ENCODE measurements at regions not wholly inside any gene's neighbourhood (a gene's known extent, or its start where the extent isn't known, plus 50 kb on each side); places are given as distances from the start of the nearest gene placed in this dataset.

DNA sequence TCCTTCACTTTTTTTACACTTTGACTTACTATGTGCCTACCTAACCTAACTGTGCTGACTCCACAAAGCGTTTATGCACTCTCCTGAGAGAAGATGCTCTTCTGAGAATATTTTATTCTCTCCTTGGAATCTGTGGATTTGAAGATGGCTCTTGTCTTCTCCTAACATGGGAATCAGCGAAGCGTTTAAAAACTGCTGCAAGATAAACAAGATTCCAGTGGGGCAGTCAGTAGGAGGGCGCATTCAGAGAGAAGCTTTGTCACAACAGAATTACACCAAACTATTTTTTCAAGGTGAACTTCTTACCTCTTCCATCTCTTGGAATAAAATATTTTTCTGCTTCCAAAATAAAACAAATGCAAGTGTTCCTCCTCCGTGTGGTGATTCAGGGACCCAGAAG is 113.1 kb downstream of the FOXD2 start:
- no peak for DNase-seq (ENCODE audit: extremely low spot score)
- CTCF ChIA-PET: interaction anchor here (1.1 kb wide), 1 partner anchor 10 kb away, joined by 4 read pairs; no protein-coding TSS in a partner anchor
- POLR2A ChIA-PET: interaction anchor here (0.6 kb wide), 1 partner anchor 8 kb away, joined by 3 read pairs; no protein-coding TSS in a partner anchor
- TF ChIP-seq CTBP1 (IDR thresholded peaks at IDR 0.05; ENCODE audit: borderline replicate concordance): no peak
- TF ChIP-seq, protein P1, sequence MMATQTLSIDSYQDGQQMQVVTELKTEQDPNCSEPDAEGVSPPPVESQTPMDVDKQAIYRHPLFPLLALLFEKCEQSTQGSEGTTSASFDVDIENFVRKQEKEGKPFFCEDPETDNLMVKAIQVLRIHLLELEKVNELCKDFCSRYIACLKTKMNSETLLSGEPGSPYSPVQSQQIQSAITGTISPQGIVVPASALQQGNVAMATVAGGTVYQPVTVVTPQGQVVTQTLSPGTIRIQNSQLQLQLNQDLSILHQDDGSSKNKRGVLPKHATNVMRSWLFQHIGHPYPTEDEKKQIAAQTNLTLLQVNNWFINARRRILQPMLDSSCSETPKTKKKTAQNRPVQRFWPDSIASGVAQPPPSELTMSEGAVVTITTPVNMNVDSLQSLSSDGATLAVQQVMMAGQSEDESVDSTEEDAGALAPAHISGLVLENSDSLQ (IDR thresholded peaks at IDR 0.05): no peak
- TF ChIP-seq SUZ12 (IDR thresholded peaks at IDR 0.05): no peak
- no peak for TF ChIP-seq NFRKB (IDR thresholded peaks at IDR 0.05)
- TF ChIP-seq SP1 (IDR thresholded peaks at IDR 0.05): no peak
- no peak for TF ChIP-seq FOXM1 (IDR thresholded peaks at IDR 0.05; ENCODE audit: borderline replicate concordance)
- no peak for TF ChIP-seq ZNF384 (IDR thresholded peaks at IDR 0.05)
- TF ChIP-seq LEF1 (IDR thresholded peaks at IDR 0.05; ENCODE audit: borderline replicate concordance): no peak
- no peak for TF ChIP-seq FOXA1 (IDR thresholded peaks at IDR 0.05)
- no peak for TF ChIP-seq ARNT (IDR thresholded peaks at IDR 0.05)
- no peak for TF ChIP-seq TARDBP (IDR thresholded peaks at IDR 0.05)
- TF ChIP-seq HDGF (IDR thresholded peaks at IDR 0.05; ENCODE audit: borderline replicate concordance): no peak
- TF ChIP-seq L3MBTL2 (conservative IDR thresholded peaks at IDR 0.05): no peak
- no peak for TF ChIP-seq BHLHE40 (IDR thresholded peaks at IDR 0.05; ENCODE audit: borderline replicate concordance)
- TF ChIP-seq ELF4 (IDR thresholded peaks at IDR 0.05): no peak

DNA sequence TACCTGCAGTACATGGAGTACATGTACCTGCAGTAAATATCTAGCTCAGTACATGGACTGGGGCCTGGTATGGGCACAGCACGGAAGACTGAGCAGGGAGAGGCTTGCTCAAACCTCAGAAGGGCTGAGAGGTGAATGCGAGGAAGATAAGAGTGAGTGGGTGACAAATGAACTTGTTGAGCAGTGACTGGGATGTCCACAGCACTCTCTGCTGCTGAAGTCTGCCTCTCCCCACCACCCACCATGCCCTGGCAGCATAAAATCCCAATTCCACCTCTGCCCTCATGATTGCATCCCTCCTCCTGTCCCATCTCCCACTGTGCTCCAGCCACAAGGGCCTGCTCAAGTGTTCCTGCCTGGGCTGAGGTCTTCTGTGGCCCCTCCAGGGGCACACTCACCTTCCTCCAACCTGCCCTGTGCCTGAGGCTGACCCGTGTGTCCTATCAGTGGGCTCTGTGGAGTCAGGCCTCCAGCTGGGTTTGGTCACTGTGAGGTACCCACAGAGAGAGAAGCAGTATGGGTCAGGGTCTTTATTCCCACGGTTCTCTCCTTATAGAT is 114.2 kb downstream of the FOXD2 start:
- TF ChIP-seq FOXM1 (IDR thresholded peaks at IDR 0.05; ENCODE audit: borderline replicate concordance): no peak
- TF ChIP-seq FOXK2 (IDR thresholded peaks at IDR 0.05): no peak
- no peak for TF ChIP-seq ARNT (IDR thresholded peaks at IDR 0.05)
- TF ChIP-seq, protein P1 (IDR thresholded peaks at IDR 0.05): no peak
- no peak for TF ChIP-seq TARDBP (IDR thresholded peaks at IDR 0.05)
- TF ChIP-seq FOXA1 (IDR thresholded peaks at IDR 0.05): no peak
- no peak for TF ChIP-seq LEF1 (IDR thresholded peaks at IDR 0.05; ENCODE audit: borderline replicate concordance)
- no peak for TF ChIP-seq BHLHE40 (IDR thresholded peaks at IDR 0.05; ENCODE audit: borderline replicate concordance)
- no peak for TF ChIP-seq HDGF (IDR thresholded peaks at IDR 0.05; ENCODE audit: borderline replicate concordance)
- TF ChIP-seq L3MBTL2 (conservative IDR thresholded peaks at IDR 0.05): no peak
- no peak for TF ChIP-seq SUZ12 (IDR thresholded peaks at IDR 0.05)
- no peak for TF ChIP-seq CTBP1 (IDR thresholded peaks at IDR 0.05; ENCODE audit: borderline replicate concordance)
- TF ChIP-seq NFRKB (IDR thresholded peaks at IDR 0.05): no peak

DNA sequence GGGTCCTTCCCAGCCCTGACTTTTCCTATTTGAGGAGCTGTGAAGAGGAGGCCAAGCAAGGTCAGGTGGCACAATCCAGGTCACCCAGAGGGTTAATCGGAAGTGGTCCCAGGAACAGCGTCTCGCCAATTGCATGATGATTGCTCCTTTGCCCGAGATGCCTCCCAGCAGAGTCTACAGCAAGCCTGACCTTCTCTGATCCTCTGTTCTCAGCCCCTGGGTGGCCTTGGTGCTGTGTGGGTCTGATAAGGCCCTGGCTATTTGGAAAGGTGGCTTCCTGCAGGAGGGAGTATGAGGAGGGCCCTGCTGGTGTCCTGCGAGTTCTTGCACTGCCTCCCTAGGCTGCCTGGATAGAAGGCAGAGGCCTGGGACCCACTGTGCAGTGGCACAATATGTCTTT is 116.2 kb downstream of the FOXD2 start:
- ChIA-PET POLR2A (no interaction called here), CTCF (interaction anchor here (1.4 kb wide), 1 partner anchor 117 kb away, joined by 3 read pairs; the partner anchor contains the start of gene FOXD2)
- TF ChIP-seq L3MBTL2 (conservative IDR thresholded peaks at IDR 0.05) (no peak), FOXM1 (IDR thresholded peaks at IDR 0.05; ENCODE audit: borderline replicate concordance) (no peak), NFRKB (IDR thresholded peaks at IDR 0.05) (no peak), CTBP1 (IDR thresholded peaks at IDR 0.05; ENCODE audit: borderline replicate concordance) (no peak), FOXA1 (IDR thresholded peaks at IDR 0.05) (no peak), SUZ12 (IDR thresholded peaks at IDR 0.05) (no peak), HDGF (IDR thresholded peaks at IDR 0.05; ENCODE audit: borderline replicate concordance) (no peak), FOXK2 (IDR thresholded peaks at IDR 0.05) (no peak), ZNF384 (IDR thresholded peaks at IDR 0.05) (no peak), ARNT (IDR thresholded peaks at IDR 0.05) (no peak), LEF1 (IDR thresholded peaks at IDR 0.05; ENCODE audit: borderline replicate concordance) (no peak), SP1 (IDR thresholded peaks at IDR 0.05) (no peak), ELF4 (IDR thresholded peaks at IDR 0.05) (no peak), TARDBP (IDR thresholded peaks at IDR 0.05) (no peak)
- TF ChIP-seq, protein P1 (IDR thresholded peaks at IDR 0.05): no peak
- no peak for DNase-seq (ENCODE audit: extremely low spot score)

More for the DNA sequence above, 114.2 kb downstream of the FOXD2 start:
- no peak for DNase-seq (ENCODE audit: extremely low spot score)
- ChIA-PET CTCF (interaction anchor here (1.1 kb wide), 1 partner anchor 8 kb away, joined by 4 read pairs; no protein-coding TSS in a partner anchor), POLR2A (no interaction called here)

DNA sequence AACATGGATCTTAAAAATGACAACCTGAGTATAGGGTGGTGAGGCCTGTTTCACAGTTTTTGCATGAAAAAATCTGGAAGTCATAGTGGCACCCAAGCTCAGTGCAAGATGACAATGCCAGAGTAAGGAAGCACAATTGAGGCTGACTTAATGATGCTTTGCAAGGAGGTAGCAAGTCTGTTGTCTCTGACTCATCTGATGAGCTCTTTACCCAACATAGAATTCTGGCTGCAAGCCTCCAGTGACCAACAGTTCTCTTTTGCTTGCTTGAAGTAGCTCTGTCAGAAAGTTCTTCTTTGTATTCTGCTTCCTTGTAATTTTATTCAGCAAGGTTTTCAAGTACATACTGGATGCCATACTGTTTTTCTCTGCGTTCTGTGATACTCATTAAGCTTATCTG is 117.1 kb downstream of the FOXD2 start:
- ChIA-PET CTCF (interaction anchor here (1.1 to 1.4 kb wide), 2 partner anchors 9 to 117 kb away, joined by 3 to 5 read pairs; partner anchors contain the start of gene FOXD2), POLR2A (no interaction called here)
- TF ChIP-seq, protein P1 (IDR thresholded peaks at IDR 0.05): no peak
- TF ChIP-seq L3MBTL2 (conservative IDR thresholded peaks at IDR 0.05) (no peak), NFRKB (IDR thresholded peaks at IDR 0.05) (no peak), FOXM1 (IDR thresholded peaks at IDR 0.05; ENCODE audit: borderline replicate concordance) (no peak), ELF4 (IDR thresholded peaks at IDR 0.05) (no peak), LEF1 (IDR thresholded peaks at IDR 0.05; ENCODE audit: borderline replicate concordance) (no peak), ARNT (IDR thresholded peaks at IDR 0.05) (no peak), HDGF (IDR thresholded peaks at IDR 0.05; ENCODE audit: borderline replicate concordance) (no peak), FOXK2 (IDR thresholded peaks at IDR 0.05) (no peak), SP1 (IDR thresholded peaks at IDR 0.05) (no peak), CTBP1 (IDR thresholded peaks at IDR 0.05; ENCODE audit: borderline replicate concordance) (no peak), FOXA1 (IDR thresholded peaks at IDR 0.05) (no peak), TARDBP (IDR thresholded peaks at IDR 0.05) (no peak), SUZ12 (IDR thresholded peaks at IDR 0.05) (no peak), ZNF384 (IDR thresholded peaks at IDR 0.05) (no peak), BHLHE40 (IDR thresholded peaks at IDR 0.05; ENCODE audit: borderline replicate concordance) (no peak)
- DNase-seq (ENCODE audit: extremely low spot score): no peak

DNA sequence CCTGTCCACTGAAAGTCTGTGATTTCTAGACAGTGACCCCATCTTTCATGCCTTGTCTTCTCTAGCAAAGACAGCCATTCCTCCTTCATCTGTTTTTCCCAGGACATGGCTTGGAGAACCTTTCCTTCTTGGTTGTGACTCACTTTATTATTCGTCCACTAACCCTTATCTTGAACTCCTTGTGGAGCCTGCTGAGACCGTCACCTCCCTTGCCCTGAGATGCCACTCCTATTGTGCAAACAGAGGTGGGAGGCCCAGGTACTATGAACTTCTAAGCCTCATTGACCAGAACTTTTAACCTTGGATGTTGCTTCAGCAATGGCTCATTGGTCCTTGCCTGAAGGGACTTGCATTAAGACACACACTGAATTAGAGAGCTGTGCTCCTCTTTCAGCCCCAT is 117.5 kb downstream of the FOXD2 start:
- TF ChIP-seq ZNF384 (IDR thresholded peaks at IDR 0.05): no peak
- no peak for TF ChIP-seq SUZ12 (IDR thresholded peaks at IDR 0.05)
- no peak for TF ChIP-seq HDGF (IDR thresholded peaks at IDR 0.05; ENCODE audit: borderline replicate concordance)
- no peak for TF ChIP-seq LEF1 (IDR thresholded peaks at IDR 0.05; ENCODE audit: borderline replicate concordance)
- no peak for TF ChIP-seq FOXM1 (IDR thresholded peaks at IDR 0.05; ENCODE audit: borderline replicate concordance)
- TF ChIP-seq ARNT (IDR thresholded peaks at IDR 0.05): no peak
- no peak for TF ChIP-seq FOXA1 (IDR thresholded peaks at IDR 0.05)
- TF ChIP-seq, protein P1 (IDR thresholded peaks at IDR 0.05): no peak
- no peak for TF ChIP-seq ELF4 (IDR thresholded peaks at IDR 0.05)
- TF ChIP-seq L3MBTL2 (conservative IDR thresholded peaks at IDR 0.05): no peak
- TF ChIP-seq TARDBP (IDR thresholded peaks at IDR 0.05): no peak
- TF ChIP-seq SP1 (IDR thresholded peaks at IDR 0.05): no peak
- no peak for TF ChIP-seq NFRKB (IDR thresholded peaks at IDR 0.05)
- no peak for DNase-seq (ENCODE audit: extremely low spot score)
- CTCF ChIA-PET: interaction anchor here (1.1 to 1.4 kb wide), 2 partner anchors 9 to 118 kb away, joined by 3 to 5 read pairs; partner anchors contain the start of gene FOXD2
- POLR2A ChIA-PET: no interaction called here

Measured in HEK293T (cell line).